Stimulated activated naive CD8-positive, alpha-beta T cell treated with anti-CD3 and anti-CD28 coated beads, Interleukin-15, amount 100 ng/mL, for 72 hours (primary cell): ENCODE measurements at regions not wholly inside any gene's neighbourhood (a gene's known extent, or its start where the extent isn't known, plus 50 kb on each side); places are given as distances from the start of the nearest gene placed in this dataset.
"Not testable (repeated sequence)": the region's sequence is repeated elsewhere in the genome, so short reads cannot be mapped to it uniquely, and the experiment has no call there.

ENCODE experiments used
- ATAC-seq: fragments of 150-1000 bp; cut with Tn5 transposase; 2 replicates; pipeline ENCODE4 v1.10.0; 2021; ENCODE audit warnings: mild to moderate bottlenecking, moderate library complexity
- DNase-seq, 2 donors: peaks; one replicate each; pipeline ENCODE4 v3.0.0; 2021 to 2022
- H3K27ac Mint-ChIP-seq, 2 donors: one replicate each; pipeline ENCODE4 v1.8.0; 2022; ENCODE audit warnings: mild to moderate bottlenecking in 2 of 2, mixed read lengths in 2 of 2, moderate library complexity in 2 of 2
- H3K27me3 Mint-ChIP-seq: one replicate; pipeline ENCODE4 v1.8.0; 2022; ENCODE audit warnings: mixed read lengths
- H3K4me1 Mint-ChIP-seq: one replicate; pipeline ENCODE4 v1.8.0; 2022; ENCODE audit warnings: mild to moderate bottlenecking, mixed read lengths
- H3K4me3 Mint-ChIP-seq, 2 donors: one replicate each; pipeline ENCODE4 v1.8.0; 2022; ENCODE audit warnings: mild to moderate bottlenecking in 2 of 2, mixed read lengths in 2 of 2, moderate library complexity in 1 of 2
- H3K9me3 Mint-ChIP-seq, 2 donors: one replicate each; pipeline ENCODE4 v1.8.0; 2022; ENCODE audit warnings: mixed read lengths in 2 of 2

DNA sequence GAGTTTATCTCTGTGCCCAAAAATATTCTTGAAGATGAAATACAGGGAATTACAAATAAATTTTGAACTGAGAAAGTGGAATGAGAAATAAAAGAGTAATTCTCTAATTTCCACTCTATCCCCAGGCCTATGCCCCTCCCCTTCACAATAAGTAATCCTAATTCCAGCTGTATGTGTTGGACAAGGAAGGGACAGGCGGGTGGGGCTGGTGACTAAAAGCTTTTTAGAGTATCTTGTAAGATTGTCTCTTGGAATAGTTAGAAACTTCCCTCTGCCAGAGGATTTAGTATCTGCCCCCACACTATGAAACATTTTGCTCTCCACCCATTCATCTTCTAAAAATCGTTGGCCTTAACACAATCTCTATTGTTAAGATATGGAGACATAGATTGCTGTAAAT lies 199.2 kb downstream of the MBL2 start:
- no peak for ATAC-seq
- Mint-ChIP-seq H3K4me1 (no peaks in the 10 kb centered on the region), H3K27me3 (no peaks in the 10 kb centered on the region), H3K4me3 (no peak overlapping the region), H3K27ac (no peak overlapping the region), H3K9me3 (peaks cover 0 to 5% of the 10 kb centered on the region in 2 donors)
- DNase-seq, result no peak

DNA sequence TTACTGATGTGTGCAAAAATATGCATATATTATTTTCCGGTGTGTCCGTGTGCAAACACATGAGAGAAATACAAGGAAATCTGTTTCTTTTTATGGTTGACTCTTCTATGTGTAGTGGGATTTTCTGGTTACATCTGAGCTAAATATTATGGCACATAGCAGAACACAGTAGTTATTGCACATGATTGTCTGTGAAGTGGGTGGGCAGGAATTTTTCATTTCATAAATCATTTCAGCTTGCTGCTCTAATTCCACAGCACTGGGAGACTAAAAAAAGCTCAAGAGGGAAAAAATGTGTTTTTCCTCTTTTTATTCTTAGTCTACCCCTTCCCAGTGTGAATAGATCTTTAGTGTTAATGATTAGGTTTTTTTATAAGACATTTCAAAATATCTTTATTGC lies 197.9 kb downstream of the MBL2 start:
- ATAC-seq, result no peak

GRCh38 chr10:52577047-52577446 lies 195.5 kb downstream of the MBL2 start:
- no peak overlapping the region for H3K4me3 Mint-ChIP-seq
- H3K4me1 Mint-ChIP-seq, result no peaks in the 10 kb centered on the region

More for the DNA sequence above, 197.9 kb downstream of the MBL2 start:
- Mint-ChIP-seq H3K27me3 (no peaks in the 10 kb centered on the region), H3K27ac (no peak overlapping the region), H3K9me3 (peaks cover 0 to 5% of the 10 kb centered on the region in 2 donors), H3K4me3 (no peak overlapping the region), H3K4me1 (no peaks in the 10 kb centered on the region)
- DNase-seq, result no peak

GRCh38 chr10:52578871-52579405 lies 193.6 kb downstream of the MBL2 start:
- H3K4me3 Mint-ChIP-seq, result no peak overlapping the region
- no peaks in the 10 kb centered on the region for H3K4me1 Mint-ChIP-seq
- ATAC-seq, result no peak
- H3K27ac Mint-ChIP-seq, result no peak overlapping the region
- DNase-seq, result no peak
- H3K27me3 Mint-ChIP-seq, result no peaks in the 10 kb centered on the region
- peaks cover 10 to 22% of the 10 kb centered on the region in 2 donors for H3K9me3 Mint-ChIP-seq

More at GRCh38 chr10:52577047-52577446, 195.5 kb downstream of the MBL2 start:
- Mint-ChIP-seq H3K27me3 (no peaks in the 10 kb centered on the region), H3K9me3 (peaks cover 4 to 10% of the 10 kb centered on the region in 2 donors), H3K27ac (no peak overlapping the region)
- no peak for ATAC-seq
- DNase-seq, result no peak

GRCh38 chr10:52581636-52582035 lies 190.9 kb downstream of the MBL2 start:
- H3K4me1 Mint-ChIP-seq, H3K27me3 Mint-ChIP-seq, H3K4me3 Mint-ChIP-seq, ATAC-seq, DNase-seq, H3K27ac Mint-ChIP-seq: not testable (repeated sequence)
- H3K9me3 Mint-ChIP-seq, result peaks cover 10 to 38% of the 10 kb centered on the region in 2 donors

DNA sequence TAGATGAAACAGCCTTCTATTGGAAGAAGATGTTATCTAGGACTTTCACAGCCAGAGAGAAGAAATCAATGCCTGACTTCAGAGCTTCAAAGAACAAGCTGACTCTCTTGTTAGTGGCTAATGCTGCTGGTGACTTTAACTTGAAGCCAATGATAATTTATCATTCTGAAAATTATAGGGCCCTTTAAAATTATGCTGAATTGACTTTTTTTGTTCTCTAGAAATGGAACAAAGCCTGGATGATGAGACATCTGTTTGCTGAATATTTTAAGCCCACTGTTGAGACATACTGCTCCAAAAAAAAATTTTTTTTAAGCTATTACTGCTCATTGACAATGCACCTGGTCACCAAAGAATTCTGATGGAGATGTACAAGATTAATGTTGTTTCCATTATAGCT lies 189.2 kb downstream of the MBL2 start:
- Mint-ChIP-seq H3K27me3 (no peaks in the 10 kb centered on the region), H3K9me3 (peaks cover 26 to 37% of the 10 kb centered on the region in 2 donors), H3K27ac (no peak overlapping the region), H3K4me3 (no peak overlapping the region), H3K4me1 (no peaks in the 10 kb centered on the region)
- no peak for DNase-seq
- ATAC-seq, result no peak

GRCh38 chr10:52586710-52587109 lies 185.9 kb downstream of the MBL2 start:
- Mint-ChIP-seq H3K9me3 (peaks cover 38 to 45% of the 10 kb centered on the region in 2 donors), H3K27ac (no peak overlapping the region), H3K4me3 (no peak overlapping the region), H3K27me3 (no peaks in the 10 kb centered on the region), H3K4me1 (no peaks in the 10 kb centered on the region)
- DNase-seq (no peak), ATAC-seq (no peak)

- DNase-seq, result no peak
- H3K27me3 Mint-ChIP-seq, result no peaks in the 10 kb centered on the region
- H3K27ac Mint-ChIP-seq, result no peak overlapping the region
- ATAC-seq, result no peak
- H3K4me1 Mint-ChIP-seq, result no peaks in the 10 kb centered on the region
- H3K4me3 Mint-ChIP-seq, result no peak overlapping the region
- H3K9me3 Mint-ChIP-seq, result no peaks in the 10 kb centered on the region
Measured at GRCh38 chr10:52597189-52597863, 175.3 kb downstream of the MBL2 start.

DNA sequence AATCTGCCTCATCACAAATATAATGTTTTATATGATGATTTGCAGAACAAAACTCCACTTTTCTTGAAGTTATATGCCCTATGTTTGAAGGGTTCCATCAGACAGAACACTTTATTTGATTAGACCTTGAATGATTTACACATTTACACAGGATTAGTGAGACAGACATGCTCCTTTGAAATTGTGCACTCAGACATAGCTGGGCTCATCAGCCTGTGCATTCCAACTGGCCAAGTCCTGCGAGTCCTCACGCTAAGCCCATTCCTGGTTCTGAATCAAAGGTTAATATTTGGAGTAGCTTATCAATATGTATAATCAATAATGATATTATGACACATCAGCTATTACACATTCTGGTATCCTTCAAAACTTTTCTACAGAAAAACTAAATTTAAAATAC lies 173.6 kb downstream of the MBL2 start:
- ATAC-seq, result no peak
- Mint-ChIP-seq H3K27ac (no peak overlapping the region), H3K4me3 (no peak overlapping the region), H3K4me1 (no peaks in the 10 kb centered on the region), H3K9me3 (no peaks in the 10 kb centered on the region), H3K27me3 (no peaks in the 10 kb centered on the region)
- no peak for DNase-seq

- DNase-seq (no peak), ATAC-seq (no peak)
- Mint-ChIP-seq H3K27ac (no peak overlapping the region), H3K4me3 (no peak overlapping the region), H3K9me3 (no peaks in the 10 kb centered on the region), H3K27me3 (no peaks in the 10 kb centered on the region), H3K4me1 (no peaks in the 10 kb centered on the region)
Measured at GRCh38 chr10:52599551-52600200, 172.9 kb downstream of the MBL2 start.

DNA sequence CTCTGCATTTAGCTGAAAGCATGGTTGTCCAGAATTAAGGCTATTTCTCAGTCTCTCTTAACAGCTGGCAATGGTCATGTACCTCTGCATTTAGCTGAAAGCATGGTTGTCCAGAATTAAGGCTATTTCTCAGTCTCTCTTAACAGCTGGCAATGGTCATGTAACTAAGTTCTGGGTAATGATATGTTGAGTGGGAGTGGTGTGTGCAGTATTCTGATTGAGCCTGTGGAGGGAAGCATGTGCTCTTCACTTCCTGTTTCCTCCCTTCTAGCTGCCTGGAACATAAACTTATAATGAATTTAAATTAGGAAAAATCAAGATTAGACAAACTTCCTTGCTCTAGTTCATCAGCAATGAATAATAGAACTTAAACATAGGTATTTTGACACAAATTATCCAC lies 168.5 kb downstream of the MBL2 start:
- not testable (repeated sequence) for H3K27me3 Mint-ChIP-seq, H3K4me3 Mint-ChIP-seq, ATAC-seq, H3K4me1 Mint-ChIP-seq, H3K9me3 Mint-ChIP-seq, H3K27ac Mint-ChIP-seq, DNase-seq

DNA sequence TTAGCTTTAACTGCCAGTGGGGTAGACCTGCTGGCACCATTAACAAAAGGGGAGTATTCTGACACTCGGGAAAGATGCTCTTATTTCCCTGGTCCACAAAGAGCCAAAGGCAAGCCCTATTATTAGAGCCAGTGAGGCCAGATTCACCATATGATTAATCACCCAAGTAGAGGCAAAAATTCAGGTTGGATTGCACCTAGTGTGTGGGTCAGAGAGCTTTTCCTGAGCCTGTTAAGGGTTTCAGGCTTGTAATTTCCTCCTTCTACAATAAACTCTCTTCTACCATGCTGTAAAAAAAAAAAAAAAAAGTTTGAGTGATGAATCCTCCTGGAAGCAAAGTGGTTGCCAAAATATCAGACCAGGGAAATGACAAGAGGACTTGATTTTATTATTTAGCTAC lies 163.5 kb downstream of the MBL2 start:
- Mint-ChIP-seq H3K9me3 (no peaks in the 10 kb centered on the region), H3K27ac (no peak overlapping the region), H3K27me3 (no peaks in the 10 kb centered on the region), H3K4me1 (no peaks in the 10 kb centered on the region), H3K4me3 (no peak overlapping the region)
- ATAC-seq (no peak), DNase-seq (no peak)

- no peak for ATAC-seq
- no peaks in the 10 kb centered on the region for H3K27me3 Mint-ChIP-seq
- no peaks in the 10 kb centered on the region for H3K4me1 Mint-ChIP-seq
- no peak overlapping the region for H3K27ac Mint-ChIP-seq
- DNase-seq, result no peak
- no peaks in the 10 kb centered on the region for H3K9me3 Mint-ChIP-seq
- H3K4me3 Mint-ChIP-seq, result no peak overlapping the region
Measured at GRCh38 chr10:52609626-52610240, 162.9 kb downstream of the MBL2 start.

- Mint-ChIP-seq H3K4me1 (no peaks in the 10 kb centered on the region), H3K9me3 (peaks cover 5 to 8% of the 10 kb centered on the region in 2 donors), H3K4me3 (no peak overlapping the region), H3K27ac (no peak overlapping the region), H3K27me3 (no peaks in the 10 kb centered on the region)
- DNase-seq (no peak), ATAC-seq (no peak)
Measured at GRCh38 chr10:52615331-52615730, 157.3 kb downstream of the MBL2 start.

DNA sequence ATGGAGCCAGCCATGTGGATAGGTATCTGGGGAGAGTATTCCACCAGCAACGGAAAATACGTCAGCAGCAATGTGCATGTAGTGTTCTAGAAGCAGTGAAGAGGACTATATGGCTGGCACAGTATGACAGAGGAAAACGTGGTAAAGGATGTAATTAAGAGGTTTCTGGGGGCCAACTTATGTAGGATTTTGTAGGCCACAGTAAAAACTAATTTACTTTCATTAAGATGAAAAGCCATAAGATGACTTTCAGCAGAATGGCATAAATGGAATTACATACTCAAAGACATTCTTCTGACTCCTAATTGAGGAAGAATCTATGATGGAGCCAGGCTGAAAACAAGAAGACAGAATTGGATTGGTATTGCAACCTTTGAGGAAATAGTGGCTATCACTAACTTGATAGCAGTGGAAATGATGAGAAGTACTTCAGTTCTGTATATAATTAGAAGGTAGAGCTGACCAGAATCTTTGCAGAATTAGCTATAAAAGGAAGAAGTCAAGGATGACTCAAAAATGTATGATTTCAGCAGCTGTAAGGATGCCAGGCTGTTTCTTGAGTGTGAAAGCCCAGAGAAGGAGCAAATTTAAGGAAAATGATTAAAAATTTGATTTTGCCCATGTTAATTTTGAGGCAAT lies 156.7 kb downstream of the MBL2 start:
- H3K27ac Mint-ChIP-seq, result no peak overlapping the region
- no peak for ATAC-seq
- H3K27me3 Mint-ChIP-seq, result no peaks in the 10 kb centered on the region
- H3K4me1 Mint-ChIP-seq, result no peaks in the 10 kb centered on the region
- H3K4me3 Mint-ChIP-seq, result no peak overlapping the region
- DNase-seq, result no peak
- peaks cover 5 to 8% of the 10 kb centered on the region in 2 donors for H3K9me3 Mint-ChIP-seq

DNA sequence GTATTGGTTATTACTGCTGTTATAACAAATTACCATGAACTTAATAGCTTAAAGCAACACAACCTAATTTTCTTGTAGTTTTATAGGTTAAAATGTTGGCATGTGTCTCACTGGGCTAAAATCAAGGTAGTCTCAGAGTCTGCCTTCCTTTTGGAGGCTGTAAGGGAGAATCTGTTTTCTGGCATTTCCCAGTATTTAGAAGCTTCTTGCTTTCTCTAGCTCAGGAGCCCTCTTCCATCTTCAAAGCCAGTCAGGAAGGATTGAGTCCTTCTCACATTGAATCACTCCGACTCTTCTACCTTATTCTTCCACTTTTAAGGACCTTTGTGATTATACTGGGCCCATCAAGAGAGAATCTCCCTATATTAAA lies 156.2 kb downstream of the MBL2 start:
- Mint-ChIP-seq H3K9me3 (peaks cover 5 to 8% of the 10 kb centered on the region in 2 donors), H3K27me3 (no peaks in the 10 kb centered on the region), H3K4me1 (no peaks in the 10 kb centered on the region), H3K27ac (no peak overlapping the region), H3K4me3 (no peak overlapping the region)
- ATAC-seq (no peak), DNase-seq (no peak)
